G401.6 (cell line): ENCODE measurements at regions not wholly inside any gene's neighbourhood (a gene's known extent, or its start where the extent isn't known, plus 50 kb on each side); places are given as distances from the start of the nearest gene placed in this dataset.

Experiments
- FAIRE-seq: peaks from 2 replicates; lab custom pipeline; 2012; peaks lifted over from hg19 to GRCh38; lab: Jason Lieb, UNC

DNA sequence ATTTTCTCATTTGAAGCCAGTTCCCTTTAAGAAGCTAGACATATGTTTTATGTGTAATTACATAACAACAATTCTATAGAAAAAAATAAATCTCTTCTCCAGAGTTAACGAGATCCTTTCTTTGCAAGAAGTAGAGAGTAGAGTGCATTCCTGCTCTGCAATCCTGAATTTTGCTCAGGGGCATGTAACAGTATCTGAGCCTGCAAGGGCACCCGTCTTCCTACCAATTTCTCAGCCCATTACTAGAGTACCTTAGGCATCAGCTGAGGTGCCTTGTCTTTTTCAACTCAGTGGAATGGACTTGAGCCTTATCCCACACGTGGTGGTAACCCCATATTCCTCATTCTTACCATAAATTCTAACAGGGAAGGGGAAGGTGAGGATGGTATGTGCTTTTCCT, 205.9 kb downstream of the IKZF2 start:
- no peak for FAIRE-seq

DNA sequence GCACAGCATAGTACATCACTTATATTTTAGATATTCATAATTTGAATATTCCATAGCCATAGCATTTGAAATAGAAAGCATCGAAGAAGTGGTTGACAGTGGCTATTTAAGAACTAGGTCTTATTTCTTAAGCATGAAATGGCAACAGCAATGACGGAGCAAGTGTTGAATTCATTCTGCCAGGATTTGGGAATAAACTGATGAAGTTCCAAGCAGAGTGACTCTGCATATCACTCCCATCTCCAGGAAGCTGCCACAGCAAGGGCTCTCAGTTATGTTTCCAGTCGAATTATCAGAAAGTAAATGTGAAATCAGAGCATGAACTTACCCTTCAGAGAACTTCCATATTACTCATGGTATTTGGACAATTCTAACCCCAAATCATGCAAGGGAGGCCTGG, 208.1 kb downstream of the IKZF2 start:
- no peak for FAIRE-seq

DNA sequence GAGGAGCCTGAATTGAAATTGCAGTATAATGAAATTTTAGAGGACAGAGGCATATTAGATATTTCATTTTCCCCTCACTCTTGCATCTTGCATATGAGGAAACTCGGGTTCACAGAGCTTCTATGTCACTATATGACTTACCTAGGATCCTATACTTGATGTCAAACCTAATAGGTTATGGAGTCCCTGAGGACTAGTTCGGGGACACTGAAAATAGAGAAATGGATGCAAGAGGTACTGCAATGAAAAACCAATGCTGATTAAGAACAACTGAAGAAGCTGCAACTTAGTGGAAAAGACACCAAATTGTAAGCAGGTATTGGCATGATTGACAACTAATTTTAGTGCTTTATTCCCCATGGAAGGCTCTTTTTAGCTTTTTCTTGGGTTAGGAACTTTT, 210.1 kb downstream of the IKZF2 start:
- FAIRE-seq, result no peak

DNA sequence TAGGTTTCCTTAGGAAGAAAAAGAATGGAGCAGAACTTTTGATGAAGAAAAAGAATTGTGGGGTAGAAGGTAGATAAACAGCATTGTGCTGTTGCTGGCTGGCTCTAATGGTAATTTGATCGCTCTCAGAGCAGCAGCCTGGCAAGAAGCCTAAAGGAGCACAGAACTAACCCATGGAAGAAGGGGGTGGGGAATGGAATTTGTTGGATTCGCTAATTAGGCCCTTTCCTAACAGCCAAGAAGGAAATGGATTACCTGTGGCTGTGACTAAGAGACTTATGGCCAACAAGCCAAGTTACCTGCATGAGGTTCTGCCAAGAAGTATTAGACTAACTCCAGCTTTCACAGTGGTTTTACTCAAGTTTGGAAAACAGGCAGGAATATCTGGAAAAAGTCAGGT, 210.6 kb downstream of the IKZF2 start:
- no peak for FAIRE-seq

DNA sequence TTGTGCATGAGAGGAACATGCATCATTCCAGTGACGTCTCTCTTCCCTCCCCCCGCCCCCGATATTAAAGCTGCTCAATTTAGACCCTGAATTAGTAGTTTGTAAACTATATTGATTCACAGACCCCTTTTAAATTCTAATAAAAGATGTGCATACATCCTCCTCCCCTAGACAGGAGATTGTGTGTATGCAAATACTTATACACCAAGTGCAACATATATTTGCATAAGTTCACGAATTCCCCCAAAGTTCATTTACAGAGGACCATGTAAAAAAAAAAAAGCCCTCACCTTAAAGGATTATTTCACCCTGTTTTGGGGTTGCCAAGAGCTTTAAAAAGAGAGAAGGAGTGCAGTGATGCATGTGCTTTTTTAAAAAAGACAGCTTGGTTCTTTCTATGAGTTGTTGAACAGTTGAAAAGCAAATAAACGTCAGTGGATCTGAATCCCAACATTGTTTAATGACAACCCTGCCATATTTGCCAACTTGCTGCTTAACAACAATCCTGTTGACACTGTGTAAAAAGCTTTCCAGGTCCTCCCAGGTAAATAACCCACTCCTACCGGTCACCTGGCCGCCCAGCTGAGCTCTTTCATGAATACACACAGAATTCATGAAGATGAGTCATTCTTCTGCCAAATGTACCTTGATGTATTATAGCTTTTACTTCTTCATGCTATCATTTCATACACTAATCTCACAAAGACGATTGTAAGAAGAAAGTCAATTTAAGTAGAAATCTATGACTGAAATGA, 211.5 kb downstream of the IKZF2 start:
- no peak for FAIRE-seq

DNA sequence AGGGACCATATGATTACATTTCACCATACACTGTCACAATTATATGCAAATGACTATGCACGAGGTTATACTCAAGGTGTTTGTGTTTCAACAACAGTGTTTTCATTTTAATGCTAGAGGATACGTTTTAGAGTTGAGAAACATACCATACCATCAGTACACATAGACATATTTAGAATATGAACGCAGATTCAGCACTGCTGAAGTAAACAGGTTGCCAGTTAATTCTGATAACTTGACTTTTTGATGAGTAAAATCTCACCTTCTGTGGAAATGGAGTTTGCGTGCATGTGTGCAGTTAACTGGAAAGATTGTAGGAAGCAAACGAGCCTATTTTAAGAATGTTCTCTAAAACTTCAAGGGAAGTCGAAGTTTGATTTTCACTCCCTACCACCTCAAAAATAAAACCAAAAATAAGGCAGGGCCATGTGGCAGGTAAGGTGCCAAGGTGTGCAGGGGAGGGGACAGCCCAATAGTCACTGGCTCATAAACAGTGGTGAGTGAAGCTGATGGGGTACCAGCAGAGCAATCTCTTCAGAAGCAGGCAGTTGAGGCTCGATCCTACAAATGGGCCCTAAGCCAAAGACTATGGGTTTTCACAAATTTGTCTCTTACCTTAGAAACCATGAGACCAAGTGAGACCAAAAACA, 213.1 kb downstream of the IKZF2 start:
- FAIRE-seq, result no peak

DNA sequence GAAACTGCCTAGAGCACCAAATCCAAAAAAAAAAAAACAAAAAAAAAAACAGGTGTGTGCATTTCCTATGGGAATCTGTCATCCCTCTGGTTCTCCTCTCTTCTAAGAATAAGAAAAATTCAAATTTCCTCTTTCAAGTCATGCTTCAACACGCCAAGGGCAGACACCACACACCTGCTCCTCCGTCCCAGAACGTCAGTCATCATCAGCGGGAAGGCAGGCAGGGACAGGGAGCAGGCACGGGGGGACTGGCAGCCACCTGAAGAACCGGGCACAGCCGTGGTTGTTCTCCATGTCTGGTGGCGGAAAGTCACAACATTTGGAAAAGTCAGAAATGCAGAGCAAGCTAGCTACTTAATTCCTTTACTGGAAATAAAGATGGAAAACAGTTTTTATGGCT, 214.8 kb downstream of the IKZF2 start:
- no peak for FAIRE-seq

DNA sequence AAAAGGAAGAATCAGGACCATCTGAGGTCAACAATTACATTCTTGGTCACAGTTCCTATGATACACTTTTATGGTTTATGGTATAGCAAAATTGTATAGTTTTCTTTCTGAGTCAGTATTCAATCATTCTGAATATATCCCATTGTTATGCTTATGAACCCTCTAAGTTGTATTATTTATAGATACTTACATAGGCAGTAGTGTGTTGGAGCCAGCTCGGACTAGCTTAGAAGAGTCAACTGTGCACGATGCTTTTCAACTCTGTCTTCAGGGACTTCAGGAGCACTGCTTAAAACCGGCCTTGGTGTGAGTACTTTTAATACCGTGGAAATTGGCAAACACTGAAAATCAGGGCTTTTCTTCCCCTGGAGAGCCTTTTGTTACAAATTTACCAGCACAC, 215.7 kb downstream of the IKZF2 start:
- no peak for FAIRE-seq

DNA sequence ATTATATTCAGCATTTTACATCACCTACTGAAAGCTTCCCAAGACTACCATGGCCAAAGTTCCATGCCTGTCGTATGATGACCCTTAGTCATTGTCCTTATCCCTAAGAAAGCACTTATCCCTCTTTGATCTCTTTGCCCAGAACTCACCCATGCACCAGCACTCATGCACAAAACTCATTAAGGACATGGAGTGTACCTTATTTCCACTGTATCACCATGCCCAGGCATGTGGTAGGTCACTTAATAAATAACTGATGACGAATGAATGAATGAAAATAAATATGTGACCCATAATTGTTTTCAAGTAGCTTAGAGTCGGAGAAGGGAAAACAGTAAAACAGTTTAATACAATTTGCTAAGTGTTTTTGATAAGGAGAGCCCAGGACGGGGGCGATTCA, 220.1 kb downstream of the IKZF2 start:
- no peak for FAIRE-seq

DNA sequence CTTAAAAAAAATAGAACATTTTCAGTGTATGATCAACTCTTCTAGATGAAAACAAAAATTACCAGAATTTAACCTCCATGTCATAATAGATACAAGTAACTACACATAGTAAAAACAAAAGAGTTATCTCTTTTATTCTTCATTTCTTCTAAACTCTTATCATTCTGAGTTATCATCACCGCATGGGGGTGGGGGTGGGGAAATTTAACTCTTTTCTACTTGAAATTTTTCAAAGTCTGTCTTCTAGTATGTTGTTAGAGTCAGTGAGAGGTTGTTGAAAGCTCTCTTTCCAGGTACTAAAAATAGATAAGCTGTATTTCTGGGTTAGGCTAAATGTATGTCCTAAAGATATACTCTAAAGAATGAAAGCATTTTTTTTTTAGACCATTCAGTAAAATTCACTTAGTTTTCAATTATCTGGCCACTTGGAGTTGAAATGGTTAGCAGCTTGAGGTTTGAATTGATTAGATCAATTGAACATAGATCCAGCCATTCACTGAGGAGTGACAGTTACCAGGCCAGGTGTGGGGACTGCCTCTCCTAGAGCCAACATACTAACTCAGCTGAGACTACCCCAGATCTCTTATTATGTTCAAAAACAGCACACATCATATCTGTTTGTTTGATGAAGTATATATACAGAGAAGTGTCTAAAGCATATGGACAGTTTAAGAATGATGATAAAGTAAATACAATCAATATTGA, 220.7 kb downstream of the IKZF2 start:
- FAIRE-seq, result no peak

DNA sequence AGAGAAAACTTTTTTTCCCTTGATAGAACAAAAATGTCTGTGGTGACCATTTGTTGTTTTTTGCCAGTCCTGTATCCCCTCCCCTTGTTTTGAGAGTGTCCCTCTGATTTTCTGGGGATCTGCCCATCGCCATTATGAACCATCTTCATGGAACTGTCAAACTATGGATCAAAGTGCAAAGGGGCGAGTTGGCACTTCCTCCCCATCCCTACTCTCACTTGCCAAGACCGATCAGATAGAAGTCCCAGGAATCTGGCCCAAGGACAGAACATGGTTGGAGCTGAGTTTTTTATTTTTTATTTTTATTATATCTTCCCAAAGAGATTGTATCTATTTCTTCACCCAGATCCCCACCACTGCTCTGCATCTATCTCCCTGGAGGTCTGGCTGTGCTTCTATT, 221.4 kb downstream of the IKZF2 start:
- FAIRE-seq, result no peak

DNA sequence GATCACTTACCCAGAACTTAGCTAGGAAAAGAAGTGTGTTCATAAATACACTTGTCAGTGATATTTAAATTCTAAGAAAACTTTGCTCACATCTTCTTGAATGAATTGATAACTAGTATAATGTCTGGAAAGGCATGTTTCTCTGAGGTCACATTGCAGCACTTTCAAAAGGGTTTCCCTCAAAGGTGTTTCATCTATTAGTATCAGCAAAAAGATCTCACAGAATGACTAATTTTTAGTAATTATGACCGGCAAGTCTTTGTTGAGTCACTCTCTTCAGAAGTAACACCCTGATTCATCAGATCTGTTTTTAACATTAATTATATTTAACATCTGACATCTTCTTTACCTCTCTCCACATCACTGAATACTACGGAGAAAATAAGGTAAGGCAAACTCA, 222.3 kb downstream of the IKZF2 start:
- no peak for FAIRE-seq

DNA sequence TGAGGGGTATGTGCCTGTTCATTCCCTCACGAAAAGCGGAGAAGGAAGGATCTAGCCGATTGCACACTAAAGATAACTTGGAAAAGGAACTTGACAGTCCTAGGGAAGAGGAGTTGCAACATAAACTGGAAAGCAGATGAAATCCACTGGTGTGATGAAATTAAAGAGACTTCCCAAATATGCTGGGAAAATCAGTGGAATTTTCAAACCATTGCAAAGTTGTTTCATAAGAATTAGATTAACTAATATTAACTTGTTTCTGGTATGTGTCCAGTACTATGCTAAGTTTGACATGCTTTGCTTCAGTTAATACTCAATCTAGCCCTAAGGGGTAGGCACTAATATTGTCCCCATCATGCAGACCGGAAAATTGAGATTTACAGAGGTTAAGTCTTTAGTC, 222.7 kb downstream of the IKZF2 start:
- no peak for FAIRE-seq

DNA sequence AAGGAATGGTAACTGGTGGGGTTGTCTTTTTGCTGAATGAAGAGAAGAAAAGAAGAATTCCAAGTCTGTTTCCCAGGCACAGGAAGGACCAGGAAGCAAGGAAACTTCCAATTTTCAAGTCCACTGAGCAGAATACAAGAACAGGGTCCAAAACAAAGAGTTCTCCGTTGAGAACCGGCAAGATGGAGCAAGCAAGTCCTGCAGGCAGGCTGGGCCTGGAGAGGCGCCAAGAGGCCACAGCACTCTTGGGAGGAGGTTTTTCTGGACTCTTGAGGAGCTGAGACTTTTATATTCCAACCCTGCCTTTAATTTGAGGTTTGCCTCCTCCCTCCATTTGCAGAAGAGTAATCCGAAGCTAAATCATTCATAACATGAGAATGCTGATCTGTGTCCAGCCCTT, 224.5 kb downstream of the IKZF2 start:
- no peak for FAIRE-seq

DNA sequence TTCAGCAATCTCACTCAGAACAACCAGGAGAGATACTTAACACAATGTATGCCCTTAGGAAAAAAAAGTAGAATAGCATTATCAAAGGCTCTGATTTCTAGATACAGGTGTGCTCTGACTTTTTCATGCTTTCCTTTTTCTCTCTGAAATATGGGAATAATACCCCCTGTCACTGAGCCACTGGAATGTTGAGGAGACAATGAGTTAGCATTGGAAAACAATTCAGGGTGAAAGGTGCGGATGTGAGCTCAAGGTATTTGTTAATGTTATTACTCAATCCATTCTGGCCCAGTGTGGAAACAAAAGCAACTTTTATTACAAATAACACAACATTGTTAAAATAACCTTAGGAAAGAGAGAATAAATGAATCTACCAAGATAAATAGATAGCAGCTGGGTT, 228.0 kb downstream of the IKZF2 start:
- no peak for FAIRE-seq

DNA sequence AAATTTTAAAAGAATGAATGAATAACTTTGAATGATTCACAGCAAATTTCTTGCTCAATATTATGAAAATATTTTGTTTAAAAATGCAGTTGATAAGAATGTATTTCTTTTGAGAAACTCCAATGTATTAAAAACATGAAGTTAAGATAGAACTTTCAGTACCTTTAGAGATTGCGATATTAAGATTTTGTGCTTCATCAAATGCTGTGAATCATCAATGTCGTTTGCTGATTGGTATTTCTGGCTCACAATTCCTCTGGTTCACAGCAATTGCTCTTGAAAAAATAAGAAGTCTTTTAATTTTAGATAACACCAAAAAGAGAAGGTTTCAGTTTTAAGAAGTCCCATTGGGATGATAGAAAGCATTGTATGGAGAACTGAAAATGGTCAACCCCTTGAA, 228.7 kb downstream of the IKZF2 start:
- FAIRE-seq, result no peak

DNA sequence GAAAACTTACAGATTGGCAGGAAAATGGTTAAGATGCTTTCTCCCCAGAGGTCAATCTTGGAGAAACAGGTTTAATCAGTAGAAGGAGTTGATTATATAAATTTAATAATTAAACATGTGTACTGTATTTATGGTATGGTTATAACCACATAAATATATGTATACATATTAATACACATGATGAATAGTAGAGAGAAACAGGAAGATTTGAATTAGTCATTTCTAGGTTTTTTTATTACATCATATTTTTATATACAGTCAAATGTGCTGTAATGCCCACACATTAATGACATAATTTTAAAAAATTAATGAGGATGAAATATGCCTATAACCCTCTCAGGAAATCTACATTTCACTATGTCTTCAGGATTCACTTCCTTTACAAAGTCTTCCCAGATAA, 229.7 kb downstream of the IKZF2 start:
- FAIRE-seq, result no peak

DNA sequence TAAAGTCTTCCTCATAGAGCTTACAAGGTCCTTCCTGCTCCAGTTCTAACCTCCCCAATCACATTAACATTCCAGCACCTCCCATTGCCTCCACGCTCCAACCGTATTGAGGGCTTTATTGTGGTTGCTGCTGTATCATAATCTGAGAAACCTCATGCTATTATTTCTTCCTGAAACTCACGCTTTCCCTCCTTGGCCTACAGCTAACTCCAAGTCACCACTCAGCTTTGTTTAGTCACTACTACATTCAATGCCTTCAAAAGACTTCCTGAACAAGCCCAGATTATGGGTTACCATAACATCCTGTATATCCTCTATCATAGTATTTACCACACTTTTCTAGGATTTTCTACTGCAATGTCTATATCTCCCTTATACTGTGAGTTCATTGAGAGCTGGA, 230.4 kb downstream of the IKZF2 start:
- no peak for FAIRE-seq

DNA sequence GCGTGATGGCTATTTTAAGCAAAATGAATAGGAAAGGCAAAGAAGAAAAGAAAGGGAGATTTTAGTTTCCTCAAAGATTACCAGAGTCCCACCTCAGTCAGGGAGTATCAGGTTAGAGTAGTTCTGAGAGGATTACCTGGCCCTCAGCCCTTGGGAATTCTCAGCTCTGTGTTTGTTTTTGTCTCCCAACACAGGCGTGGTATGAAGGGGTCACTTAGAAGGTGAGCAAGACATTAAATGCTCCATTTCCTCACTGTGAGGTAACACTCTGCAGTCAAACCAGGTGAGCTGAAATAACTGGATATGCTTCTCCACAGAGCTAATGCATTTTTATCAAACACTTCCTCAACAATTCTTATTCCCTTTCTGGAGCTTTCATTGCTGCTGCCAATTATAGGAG, 232.2 kb downstream of the IKZF2 start:
- no peak for FAIRE-seq

DNA sequence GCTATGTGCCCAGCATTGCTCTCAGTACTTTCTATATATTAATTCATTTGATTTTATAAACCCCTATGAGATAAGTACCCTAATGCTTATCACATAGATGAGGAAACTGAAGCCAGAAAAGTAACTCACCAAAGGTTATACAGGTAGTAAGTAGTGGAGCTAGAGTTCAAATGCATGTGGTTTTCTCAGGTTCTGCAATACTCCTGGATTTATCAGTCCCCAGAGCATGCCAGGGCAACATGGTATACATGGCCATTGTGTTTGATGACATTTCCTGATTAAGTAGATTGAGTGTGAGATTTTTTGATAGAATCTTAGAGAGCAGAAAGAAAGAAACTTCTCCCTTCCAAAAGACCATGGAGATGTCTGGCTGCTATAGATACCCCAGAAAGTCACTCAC, 233.1 kb downstream of the IKZF2 start:
- FAIRE-seq, result no peak

DNA sequence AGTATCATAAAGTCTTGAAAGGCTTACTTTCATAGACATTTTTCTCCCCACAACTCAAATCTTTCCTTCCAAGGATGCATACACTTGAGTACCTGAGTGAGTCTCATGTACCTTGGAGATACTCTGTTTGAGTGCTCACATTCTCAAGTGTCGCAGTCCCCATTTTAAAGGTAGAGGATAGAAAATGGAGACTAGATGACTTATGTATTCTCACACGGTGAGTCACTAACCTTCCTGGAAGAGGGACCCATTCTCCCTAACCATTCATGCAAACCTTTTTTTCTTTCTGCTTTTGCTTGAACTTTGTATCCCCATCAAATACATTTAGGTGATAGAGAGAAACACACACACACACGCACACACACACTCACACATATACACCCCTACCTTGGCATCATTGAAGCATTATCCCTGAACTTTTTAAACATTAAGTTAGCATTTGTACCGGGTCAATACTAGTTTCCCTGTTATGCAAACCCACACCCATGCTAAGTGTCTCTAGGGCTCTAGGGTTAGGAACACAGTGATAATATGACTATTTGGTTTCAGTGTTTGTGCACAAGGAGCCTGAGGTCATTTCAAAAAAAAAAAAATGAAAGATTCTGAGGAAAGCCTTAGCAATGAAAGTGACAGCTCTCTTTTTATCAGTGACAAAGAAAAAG, 236.2 kb downstream of the IKZF2 start:
- FAIRE-seq, result no peak

DNA sequence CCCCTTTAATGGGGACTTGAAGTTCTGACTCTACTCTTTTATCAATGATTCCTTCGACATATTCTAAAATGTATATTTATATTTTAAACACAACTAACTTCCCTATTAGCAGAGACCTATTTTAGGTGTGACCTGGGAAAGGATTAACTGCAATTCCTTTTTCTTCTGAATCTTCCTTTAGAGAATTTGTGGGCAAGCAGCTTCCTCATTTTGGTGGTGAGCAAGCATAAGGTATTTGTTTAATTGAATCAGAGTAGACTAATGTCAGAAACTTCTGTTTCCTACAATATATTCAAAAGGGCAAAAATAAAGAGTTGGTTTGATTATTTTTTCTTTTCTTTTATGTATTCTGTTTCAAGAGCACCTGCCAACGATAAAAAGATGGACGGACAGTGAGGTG, 237.0 kb downstream of the IKZF2 start:
- no peak for FAIRE-seq

DNA sequence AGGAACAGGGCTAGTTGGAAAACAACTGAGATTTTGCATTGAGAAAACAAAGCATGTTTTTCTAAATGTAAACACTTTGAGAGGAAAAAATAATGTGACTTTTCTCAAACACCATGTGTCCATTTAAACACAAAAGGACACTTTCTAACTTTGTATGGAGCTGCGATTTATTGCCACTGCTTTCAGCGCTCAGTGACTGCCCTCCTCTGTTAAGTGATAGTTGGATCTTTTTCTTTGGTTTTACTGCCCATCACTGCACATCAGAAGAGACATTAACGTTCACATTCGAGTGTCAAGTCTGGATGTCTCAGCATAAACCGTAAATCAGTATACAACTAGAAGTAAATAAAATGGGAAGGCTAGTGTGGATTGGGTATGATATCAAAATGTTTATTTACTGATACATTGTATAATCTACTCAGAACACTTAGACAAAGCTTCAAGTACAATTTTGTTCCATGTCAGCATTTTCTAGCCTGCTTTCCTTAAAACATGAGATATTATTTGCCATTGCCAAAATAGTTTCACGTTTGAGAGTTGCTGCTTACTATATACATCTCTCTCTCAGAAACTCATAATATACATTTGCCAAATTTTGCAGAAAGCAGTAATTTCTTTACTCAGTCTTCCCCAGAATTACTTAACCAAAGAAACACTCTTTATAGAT, 237.6 kb downstream of the IKZF2 start:
- FAIRE-seq, result no peak
